ENCODE measurements at regions not wholly inside any gene's neighbourhood (a gene's known extent, or its start where the extent isn't known, plus 50 kb on each side); places are given as distances from the start of the nearest gene placed in this dataset.

DNA sequence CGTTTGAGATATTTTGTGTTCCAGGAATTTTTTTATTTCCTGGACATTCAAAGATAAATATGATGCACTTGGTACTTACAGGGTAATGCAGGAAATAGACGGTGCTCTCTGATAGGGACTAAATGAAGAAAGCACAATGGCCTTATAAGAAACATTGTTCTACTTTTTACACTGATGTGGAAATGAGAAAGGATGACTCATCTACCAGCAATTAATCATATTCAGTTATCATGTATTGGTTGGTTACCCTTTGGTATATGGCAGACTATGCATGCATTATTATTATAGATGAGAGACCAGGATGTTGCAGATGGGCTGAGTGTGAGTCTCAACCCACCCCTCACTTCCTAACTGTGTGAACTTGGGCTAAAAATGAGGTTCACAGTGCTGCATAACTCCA lies 222.2 kb downstream of the FLRT2 start:
- Histone ChIP-seq H3K79me2 (replicated peaks; ENCODE audit: insufficient read depth) (no peaks in the 10 kb centered on the region), H3K4me3 (no peak overlapping the region), H3K4me1 (ENCODE audit: insufficient read depth) (no peaks in the 10 kb centered on the region), H4K20me1 (replicated peaks; ENCODE audit: insufficient read depth) (no peaks in the 10 kb centered on the region), H3F3A (replicated peaks; ENCODE audit: low read depth) (no peaks in the 10 kb centered on the region), H3K4me2 (no peak overlapping the region), H3K27me3 (ENCODE audit: insufficient read depth) (no peaks in the 10 kb centered on the region), H2AFZ (no peak overlapping the region), H3K9me2 (ENCODE audit: insufficient read depth) (no peaks in the 10 kb centered on the region), H3K36me3 (ENCODE audit: insufficient read depth) (no peaks in the 10 kb centered on the region), H3K27ac (ENCODE audit: low read depth) (no peak overlapping the region)
- Mint-ChIP-seq H3K27me3 (ENCODE audit: insufficient read depth, low read depth, poor library complexity) (peaks cover 2% of the 10 kb centered on the region), H3K4me3 (no peak overlapping the region), H3K36me3 (ENCODE audit: low read depth) (no peaks in the 10 kb centered on the region), H3K9me3 (no peaks in the 10 kb centered on the region), H3K27ac (no peak overlapping the region), H3K4me1 (no peaks in the 10 kb centered on the region)
- ATAC-seq, result no peak
- TF ChIP-seq, protein P1, sequence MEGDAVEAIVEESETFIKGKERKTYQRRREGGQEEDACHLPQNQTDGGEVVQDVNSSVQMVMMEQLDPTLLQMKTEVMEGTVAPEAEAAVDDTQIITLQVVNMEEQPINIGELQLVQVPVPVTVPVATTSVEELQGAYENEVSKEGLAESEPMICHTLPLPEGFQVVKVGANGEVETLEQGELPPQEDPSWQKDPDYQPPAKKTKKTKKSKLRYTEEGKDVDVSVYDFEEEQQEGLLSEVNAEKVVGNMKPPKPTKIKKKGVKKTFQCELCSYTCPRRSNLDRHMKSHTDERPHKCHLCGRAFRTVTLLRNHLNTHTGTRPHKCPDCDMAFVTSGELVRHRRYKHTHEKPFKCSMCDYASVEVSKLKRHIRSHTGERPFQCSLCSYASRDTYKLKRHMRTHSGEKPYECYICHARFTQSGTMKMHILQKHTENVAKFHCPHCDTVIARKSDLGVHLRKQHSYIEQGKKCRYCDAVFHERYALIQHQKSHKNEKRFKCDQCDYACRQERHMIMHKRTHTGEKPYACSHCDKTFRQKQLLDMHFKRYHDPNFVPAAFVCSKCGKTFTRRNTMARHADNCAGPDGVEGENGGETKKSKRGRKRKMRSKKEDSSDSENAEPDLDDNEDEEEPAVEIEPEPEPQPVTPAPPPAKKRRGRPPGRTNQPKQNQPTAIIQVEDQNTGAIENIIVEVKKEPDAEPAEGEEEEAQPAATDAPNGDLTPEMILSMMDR (conservative IDR thresholded peaks at IDR 0.05; ENCODE audit: low read depth in 2 of 2), result no peak
- TF ChIP-seq, protein P2, sequence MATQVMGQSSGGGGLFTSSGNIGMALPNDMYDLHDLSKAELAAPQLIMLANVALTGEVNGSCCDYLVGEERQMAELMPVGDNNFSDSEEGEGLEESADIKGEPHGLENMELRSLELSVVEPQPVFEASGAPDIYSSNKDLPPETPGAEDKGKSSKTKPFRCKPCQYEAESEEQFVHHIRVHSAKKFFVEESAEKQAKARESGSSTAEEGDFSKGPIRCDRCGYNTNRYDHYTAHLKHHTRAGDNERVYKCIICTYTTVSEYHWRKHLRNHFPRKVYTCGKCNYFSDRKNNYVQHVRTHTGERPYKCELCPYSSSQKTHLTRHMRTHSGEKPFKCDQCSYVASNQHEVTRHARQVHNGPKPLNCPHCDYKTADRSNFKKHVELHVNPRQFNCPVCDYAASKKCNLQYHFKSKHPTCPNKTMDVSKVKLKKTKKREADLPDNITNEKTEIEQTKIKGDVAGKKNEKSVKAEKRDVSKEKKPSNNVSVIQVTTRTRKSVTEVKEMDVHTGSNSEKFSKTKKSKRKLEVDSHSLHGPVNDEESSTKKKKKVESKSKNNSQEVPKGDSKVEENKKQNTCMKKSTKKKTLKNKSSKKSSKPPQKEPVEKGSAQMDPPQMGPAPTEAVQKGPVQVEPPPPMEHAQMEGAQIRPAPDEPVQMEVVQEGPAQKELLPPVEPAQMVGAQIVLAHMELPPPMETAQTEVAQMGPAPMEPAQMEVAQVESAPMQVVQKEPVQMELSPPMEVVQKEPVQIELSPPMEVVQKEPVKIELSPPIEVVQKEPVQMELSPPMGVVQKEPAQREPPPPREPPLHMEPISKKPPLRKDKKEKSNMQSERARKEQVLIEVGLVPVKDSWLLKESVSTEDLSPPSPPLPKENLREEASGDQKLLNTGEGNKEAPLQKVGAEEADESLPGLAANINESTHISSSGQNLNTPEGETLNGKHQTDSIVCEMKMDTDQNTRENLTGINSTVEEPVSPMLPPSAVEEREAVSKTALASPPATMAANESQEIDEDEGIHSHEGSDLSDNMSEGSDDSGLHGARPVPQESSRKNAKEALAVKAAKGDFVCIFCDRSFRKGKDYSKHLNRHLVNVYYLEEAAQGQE (IDR thresholded peaks at IDR 0.05; ENCODE audit: unreplicated experiment), result no peak
- TF ChIP-seq ZNF462 (CRISPR knock-in tag; IDR thresholded peaks at IDR 0.05) (no peak), NANOG (IDR thresholded peaks at IDR 0.05; ENCODE audit: borderline replicate concordance) (no peak), EZH2phosphoT487 (IDR thresholded peaks at IDR 0.05; ENCODE audit: unreplicated experiment) (no peak), ZNF331 (CRISPR knock-in tag; IDR thresholded peaks at IDR 0.05; ENCODE audit: low read depth) (no peak), JUNB (IDR thresholded peaks at IDR 0.05; ENCODE audit: unreplicated experiment) (no peak), CREB1 (CRISPR knock-in tag; IDR thresholded peaks at IDR 0.05; ENCODE audit: low read depth) (no peak), ZNF114 (CRISPR knock-in tag; IDR thresholded peaks at IDR 0.05) (no peak), ETS1 (IDR thresholded peaks at IDR 0.05) (no peak), STAT1 (IDR thresholded peaks at IDR 0.05; ENCODE audit: unreplicated experiment) (no peak), POLR2AphosphoS5 (IDR thresholded peaks at IDR 0.05; ENCODE audit: low read depth) (no peak)
- no peak for DNase-seq (ENCODE audit: low spot score)

Measured in GM23338 (cell line).